ENCODE measurements at regions not wholly inside any gene's neighbourhood (a gene's known extent, or its start where the extent isn't known, plus 50 kb on each side); places are given as distances from the start of the nearest gene placed in this dataset.

GRCh38 chr2:6480514-6480913 lies 385.2 kb downstream of the CMPK2 start:
- TF ChIP-seq POLR2A (IDR thresholded peaks at IDR 0.05; ENCODE audit: low read length), result no peak
- TF ChIP-seq GATA1 (IDR thresholded peaks at IDR 0.05; ENCODE audit: low read depth, low read length), result no peak
